ENCODE measurements at regions not wholly inside any gene's neighbourhood (a gene's known extent, or its start where the extent isn't known, plus 50 kb on each side); places are given as distances from the start of the nearest gene placed in this dataset.

DNA sequence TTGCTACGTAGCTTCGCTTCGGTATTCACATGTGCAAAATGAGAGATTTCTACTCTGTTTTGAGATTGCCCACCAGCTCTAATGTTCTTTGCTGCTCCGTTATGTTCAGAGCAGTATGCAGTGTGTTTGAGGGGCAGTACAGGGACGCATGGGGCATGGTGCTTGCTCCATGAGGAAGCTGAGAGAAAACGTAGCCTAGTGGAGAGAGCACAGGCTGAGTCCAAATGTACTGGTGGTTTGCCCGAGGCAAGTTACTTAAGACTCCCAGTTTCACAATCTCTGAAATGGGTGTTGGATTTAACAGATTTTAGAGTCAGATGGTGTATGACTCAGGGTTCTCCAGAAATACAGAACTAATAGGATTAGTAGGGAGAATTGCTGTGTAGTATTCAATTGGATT lies 310.5 kb downstream of the ETNK1 start:
- H3K9me3 ChIP-seq (ENCODE audit: control insufficient read depth in 2 of 2, insufficient read depth in 1 of 2, low read length in 1 of 2), result peaks cover 0 to 3% of the 10 kb centered on the region in 2 donors
- no peaks in the 10 kb centered on the region for H3K4me1 ChIP-seq (ENCODE audit: control insufficient read depth in 2 of 2, insufficient read depth in 2 of 2, low read length in 2 of 2)
- DNase-seq (ENCODE audit: low read depth in 6 of 9, low spot score in 9 of 9), result no peak
- H3K27me3 ChIP-seq (ENCODE audit: control insufficient read depth in 2 of 2, insufficient read depth in 1 of 2, low read length in 1 of 2), result no peaks in the 10 kb centered on the region
- H3K4me3 ChIP-seq (ENCODE audit: low read length in 2 of 2), result no peak overlapping the region
- H3K36me3 ChIP-seq (ENCODE audit: control insufficient read depth in 2 of 2, insufficient read depth in 2 of 2, low read length in 1 of 2), result no peaks in the 10 kb centered on the region
- H3K27ac ChIP-seq (ENCODE audit: low read depth in 1 of 2, low read length in 1 of 2), result no peak overlapping the region
- WGBS, result 93% methylated on average over 7 of the region's 7 CpGs

DNA sequence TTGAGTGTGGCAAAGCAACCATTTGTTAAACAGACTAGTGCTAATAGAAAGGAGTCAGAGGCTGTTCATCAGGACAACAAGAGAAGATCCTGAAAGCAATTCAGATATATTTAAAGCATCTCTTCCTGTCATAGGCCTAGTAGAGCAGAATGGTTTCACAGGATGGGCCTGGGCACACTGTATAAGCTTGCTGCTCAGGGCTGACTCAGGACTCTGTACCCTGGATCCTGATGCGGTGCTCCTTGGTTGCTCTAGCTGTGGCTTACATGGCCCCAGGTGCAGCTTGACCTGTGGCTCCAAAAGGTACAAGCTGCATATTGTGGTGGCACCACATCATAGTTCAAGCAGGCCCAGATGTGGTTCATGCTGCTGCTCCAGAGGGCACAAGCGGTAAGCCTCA lies 313.4 kb downstream of the ETNK1 start:
- Histone ChIP-seq H3K36me3 (ENCODE audit: control insufficient read depth in 2 of 2, insufficient read depth in 2 of 2, low read length in 1 of 2) (no peaks in the 10 kb centered on the region), H3K4me3 (ENCODE audit: low read length in 2 of 2) (no peak overlapping the region), H3K27me3 (ENCODE audit: control insufficient read depth in 2 of 2, insufficient read depth in 1 of 2, low read length in 1 of 2) (no peaks in the 10 kb centered on the region), H3K9me3 (ENCODE audit: control insufficient read depth in 2 of 2, insufficient read depth in 1 of 2, low read length in 1 of 2) (peaks cover 0 to 9% of the 10 kb centered on the region in 2 donors), H3K4me1 (ENCODE audit: control insufficient read depth in 2 of 2, insufficient read depth in 2 of 2, low read length in 2 of 2) (no peaks in the 10 kb centered on the region), H3K27ac (ENCODE audit: low read depth in 1 of 2, low read length in 1 of 2) (no peak overlapping the region)
- WGBS, result 97% methylated on average over 2 of the region's 2 CpGs
- DNase-seq (ENCODE audit: low read depth in 6 of 9, low spot score in 9 of 9), result no peak

DNA sequence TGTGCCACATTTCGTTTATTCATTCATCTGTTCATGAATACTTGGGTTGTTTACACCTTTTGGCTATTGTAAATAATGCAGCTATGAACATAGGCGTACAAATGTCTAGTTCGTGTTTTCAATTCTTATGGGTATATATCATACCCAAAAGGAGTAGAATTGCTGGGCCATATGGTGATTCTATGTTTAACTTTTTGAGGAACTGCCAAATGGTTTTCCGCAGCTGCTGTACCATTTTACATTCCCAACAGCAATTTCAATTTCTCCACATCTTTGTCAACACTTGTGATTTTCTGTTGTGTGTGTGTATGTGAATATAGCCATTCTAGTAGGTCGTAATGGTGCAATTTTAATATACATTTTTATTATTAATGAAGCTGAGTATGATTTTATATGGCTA lies 326.2 kb downstream of the ETNK1 start:
- peaks cover 0 to 19% of the 10 kb centered on the region in 2 donors for H3K9me3 ChIP-seq (ENCODE audit: control insufficient read depth in 2 of 2, insufficient read depth in 1 of 2, low read length in 1 of 2)
- no peaks in the 10 kb centered on the region for H3K27me3 ChIP-seq (ENCODE audit: control insufficient read depth in 2 of 2, insufficient read depth in 1 of 2, low read length in 1 of 2)
- no peaks in the 10 kb centered on the region for H3K36me3 ChIP-seq (ENCODE audit: control insufficient read depth in 2 of 2, insufficient read depth in 2 of 2, low read length in 1 of 2)
- 85% methylated on average over 5 of the region's 5 CpGs for WGBS
- no peak overlapping the region for H3K27ac ChIP-seq (ENCODE audit: low read depth in 1 of 2, low read length in 1 of 2)
- no peak overlapping the region for H3K4me3 ChIP-seq (ENCODE audit: low read length in 2 of 2)
- DNase-seq (ENCODE audit: low read depth in 6 of 9, low spot score in 9 of 9), result no peak
- H3K4me1 ChIP-seq (ENCODE audit: control insufficient read depth in 2 of 2, insufficient read depth in 2 of 2, low read length in 2 of 2), result no peaks in the 10 kb centered on the region

DNA sequence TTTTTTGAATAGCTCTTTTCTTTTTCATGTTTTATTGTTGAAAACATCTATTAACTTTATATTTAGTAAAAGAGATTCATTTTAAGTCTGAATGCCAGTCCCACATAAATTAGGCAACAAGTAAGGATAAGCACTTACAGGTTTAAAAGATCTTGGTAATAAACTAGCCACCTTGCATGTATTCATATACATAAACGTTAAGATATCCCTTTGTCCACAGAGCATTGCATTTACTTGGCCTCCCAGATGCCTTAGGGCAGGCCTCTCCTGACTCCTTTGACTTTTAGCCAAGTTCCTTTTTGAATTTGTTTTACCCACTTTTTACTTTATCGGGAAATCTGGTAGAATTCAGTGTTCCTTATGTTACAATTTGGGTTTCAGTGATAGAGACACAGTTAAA lies 331.7 kb downstream of the ETNK1 start:
- H3K27me3 ChIP-seq (ENCODE audit: control insufficient read depth in 2 of 2, insufficient read depth in 1 of 2, low read length in 1 of 2), result no peaks in the 10 kb centered on the region
- H3K27ac ChIP-seq (ENCODE audit: low read depth in 1 of 2, low read length in 1 of 2), result no peak overlapping the region
- no peak for DNase-seq (ENCODE audit: low read depth in 6 of 9, low spot score in 9 of 9)
- H3K4me1 ChIP-seq (ENCODE audit: control insufficient read depth in 2 of 2, insufficient read depth in 2 of 2, low read length in 2 of 2), result no peaks in the 10 kb centered on the region
- 85% methylated on average over 2 of the region's 2 CpGs for WGBS
- no peaks in the 10 kb centered on the region for H3K36me3 ChIP-seq (ENCODE audit: control insufficient read depth in 2 of 2, insufficient read depth in 2 of 2, low read length in 1 of 2)
- peaks cover 0 to 17% of the 10 kb centered on the region in 2 donors for H3K9me3 ChIP-seq (ENCODE audit: control insufficient read depth in 2 of 2, insufficient read depth in 1 of 2, low read length in 1 of 2)
- no peak overlapping the region for H3K4me3 ChIP-seq (ENCODE audit: low read length in 2 of 2)

DNA sequence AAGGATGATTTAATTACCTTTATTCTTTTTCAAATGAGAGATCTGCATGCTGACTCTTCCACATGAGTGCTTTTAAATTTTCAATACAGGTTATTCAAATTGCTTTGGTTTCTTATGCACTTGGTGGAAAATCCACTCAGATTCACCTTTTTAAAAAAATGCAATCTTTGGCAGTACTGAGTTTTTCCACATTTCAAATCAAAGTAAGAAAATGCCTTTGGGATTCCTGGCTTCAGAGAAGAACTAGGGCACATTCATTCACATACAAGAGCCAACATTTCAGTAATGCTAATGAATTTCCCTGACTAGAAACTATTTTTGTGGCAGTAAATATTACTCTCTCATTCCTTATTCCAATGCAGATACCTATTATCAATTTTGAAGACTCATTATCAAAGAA lies 342.2 kb downstream of the ETNK1 start:
- DNase-seq (ENCODE audit: low read depth in 6 of 9, low spot score in 9 of 9), result no peak
- Histone ChIP-seq H3K36me3 (ENCODE audit: control insufficient read depth in 2 of 2, insufficient read depth in 2 of 2, low read length in 1 of 2) (no peaks in the 10 kb centered on the region), H3K27me3 (ENCODE audit: control insufficient read depth in 2 of 2, insufficient read depth in 1 of 2, low read length in 1 of 2) (no peaks in the 10 kb centered on the region), H3K27ac (ENCODE audit: low read depth in 1 of 2, low read length in 1 of 2) (no peak overlapping the region), H3K4me3 (ENCODE audit: low read length in 2 of 2) (no peak overlapping the region), H3K9me3 (ENCODE audit: control insufficient read depth in 2 of 2, insufficient read depth in 1 of 2, low read length in 1 of 2) (no peaks in the 10 kb centered on the region), H3K4me1 (ENCODE audit: control insufficient read depth in 2 of 2, insufficient read depth in 2 of 2, low read length in 2 of 2) (no peaks in the 10 kb centered on the region)

DNA sequence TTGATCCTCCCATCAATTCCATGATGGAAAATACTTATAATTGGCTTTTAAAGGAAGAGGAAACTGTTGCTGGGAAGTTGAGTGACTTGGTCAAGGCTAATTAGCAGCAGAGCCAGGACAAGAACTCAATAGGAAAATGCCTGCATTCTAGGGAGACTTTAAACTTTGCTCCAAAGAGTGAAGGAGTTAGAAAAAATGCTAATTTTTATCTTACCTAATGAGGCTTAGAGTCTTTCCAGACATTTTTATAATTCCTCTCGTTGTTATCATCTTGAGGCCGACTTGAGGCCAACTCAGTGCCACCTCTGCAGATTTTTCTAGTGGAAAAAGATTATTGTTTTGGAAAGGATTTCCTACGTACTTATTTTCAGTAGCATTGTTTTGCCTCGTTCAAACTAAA lies 344.6 kb downstream of the ETNK1 start:
- no peaks in the 10 kb centered on the region for H3K9me3 ChIP-seq (ENCODE audit: control insufficient read depth in 2 of 2, insufficient read depth in 1 of 2, low read length in 1 of 2)
- no peaks in the 10 kb centered on the region for H3K36me3 ChIP-seq (ENCODE audit: control insufficient read depth in 2 of 2, insufficient read depth in 2 of 2, low read length in 1 of 2)
- no peaks in the 10 kb centered on the region for H3K27me3 ChIP-seq (ENCODE audit: control insufficient read depth in 2 of 2, insufficient read depth in 1 of 2, low read length in 1 of 2)
- no peak overlapping the region for H3K4me3 ChIP-seq (ENCODE audit: low read length in 2 of 2)
- no peak overlapping the region for H3K27ac ChIP-seq (ENCODE audit: low read depth in 1 of 2, low read length in 1 of 2)
- WGBS, result 76% methylated on average over 4 of the region's 4 CpGs
- no peak for DNase-seq (ENCODE audit: low read depth in 6 of 9, low spot score in 9 of 9)
- no peaks in the 10 kb centered on the region for H3K4me1 ChIP-seq (ENCODE audit: control insufficient read depth in 2 of 2, insufficient read depth in 2 of 2, low read length in 2 of 2)

DNA sequence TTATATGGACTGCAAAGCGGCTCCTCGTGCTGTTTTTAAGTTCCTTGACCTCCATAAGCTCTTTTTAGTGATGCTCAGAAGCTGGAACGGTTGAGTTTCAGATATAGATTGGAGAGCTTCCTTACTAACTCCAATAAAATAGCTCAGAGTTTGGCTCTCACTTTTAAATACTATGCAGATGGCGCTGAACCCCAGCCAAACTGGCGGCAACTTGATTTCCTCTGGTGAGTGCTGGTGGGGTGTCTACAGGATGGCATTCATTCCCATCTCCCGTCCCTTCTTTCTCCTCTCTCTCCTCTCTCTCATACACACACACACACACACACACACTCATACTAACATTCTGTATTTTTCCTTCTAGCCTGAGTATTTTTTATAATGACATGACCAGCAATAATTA lies 346.3 kb downstream of the ETNK1 start:
- no peak overlapping the region for H3K4me3 ChIP-seq (ENCODE audit: low read length in 2 of 2)
- H3K4me1 ChIP-seq (ENCODE audit: control insufficient read depth in 2 of 2, insufficient read depth in 2 of 2, low read length in 2 of 2), result no peaks in the 10 kb centered on the region
- no peaks in the 10 kb centered on the region for H3K9me3 ChIP-seq (ENCODE audit: control insufficient read depth in 2 of 2, insufficient read depth in 1 of 2, low read length in 1 of 2)
- no peak overlapping the region for H3K27ac ChIP-seq (ENCODE audit: low read depth in 1 of 2, low read length in 1 of 2)
- no peaks in the 10 kb centered on the region for H3K27me3 ChIP-seq (ENCODE audit: control insufficient read depth in 2 of 2, insufficient read depth in 1 of 2, low read length in 1 of 2)
- H3K36me3 ChIP-seq (ENCODE audit: control insufficient read depth in 2 of 2, insufficient read depth in 2 of 2, low read length in 1 of 2), result no peaks in the 10 kb centered on the region
- no peak for DNase-seq (ENCODE audit: low read depth in 6 of 9, low spot score in 9 of 9)
- 92% methylated on average over 6 of the region's 6 CpGs for WGBS

DNA sequence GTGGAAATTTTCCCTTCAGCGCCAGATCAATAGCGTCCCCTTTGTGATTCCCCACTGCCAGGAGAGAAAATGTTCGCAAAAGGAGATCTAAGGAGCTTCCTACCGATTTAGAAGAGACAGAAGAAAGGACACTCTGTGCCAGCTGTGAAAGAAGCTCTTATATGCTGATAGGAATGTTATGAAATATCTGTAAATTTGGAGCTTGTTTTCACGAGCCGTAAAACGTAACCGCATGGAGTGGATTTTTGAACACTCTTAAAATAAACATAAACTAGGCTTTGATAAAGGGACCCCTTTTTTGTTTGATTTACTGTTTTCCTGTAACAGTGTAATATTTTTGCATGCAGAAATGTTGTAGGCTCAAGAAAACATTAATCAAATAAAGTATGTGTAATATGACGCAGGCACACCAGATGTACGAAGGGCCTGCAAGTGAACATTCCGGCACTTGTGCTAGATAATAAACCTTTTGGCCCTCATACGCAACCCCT lies 346.8 kb downstream of the ETNK1 start:
- Histone ChIP-seq H3K27ac (ENCODE audit: low read depth in 1 of 2, low read length in 1 of 2) (no peak overlapping the region), H3K9me3 (ENCODE audit: control insufficient read depth in 2 of 2, insufficient read depth in 1 of 2, low read length in 1 of 2) (no peaks in the 10 kb centered on the region), H3K36me3 (ENCODE audit: control insufficient read depth in 2 of 2, insufficient read depth in 2 of 2, low read length in 1 of 2) (no peaks in the 10 kb centered on the region), H3K27me3 (ENCODE audit: control insufficient read depth in 2 of 2, insufficient read depth in 1 of 2, low read length in 1 of 2) (no peaks in the 10 kb centered on the region), H3K4me1 (ENCODE audit: control insufficient read depth in 2 of 2, insufficient read depth in 2 of 2, low read length in 2 of 2) (no peaks in the 10 kb centered on the region), H3K4me3 (ENCODE audit: low read length in 2 of 2) (no peak overlapping the region)
- no peak for DNase-seq (ENCODE audit: low read depth in 6 of 9, low spot score in 9 of 9)
- 95% methylated on average over 12 of the region's 12 CpGs for WGBS

DNA sequence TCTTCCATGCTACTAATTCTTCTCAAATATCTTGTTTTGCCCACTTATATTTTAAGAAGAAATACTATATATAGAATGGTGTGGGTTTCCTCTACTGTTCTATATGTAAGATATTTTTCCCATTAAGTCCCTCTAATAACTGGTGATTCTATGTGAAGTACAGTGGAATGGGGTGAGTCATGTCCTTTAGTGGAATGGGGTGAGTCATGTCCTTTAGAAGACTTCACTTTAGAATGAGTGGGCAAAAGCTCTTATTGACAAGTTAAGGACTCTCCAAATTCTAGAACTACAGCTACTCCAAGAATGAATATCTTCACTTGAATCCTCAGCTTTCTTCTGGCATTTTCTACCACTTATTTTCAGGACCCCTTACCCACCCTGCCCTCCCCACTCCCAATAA lies 349.9 kb downstream of the ETNK1 start:
- no peak for DNase-seq (ENCODE audit: low read depth in 6 of 9, low spot score in 9 of 9)
- Histone ChIP-seq H3K4me3 (ENCODE audit: low read length in 2 of 2) (no peak overlapping the region), H3K4me1 (ENCODE audit: control insufficient read depth in 2 of 2, insufficient read depth in 2 of 2, low read length in 2 of 2) (no peaks in the 10 kb centered on the region), H3K9me3 (ENCODE audit: control insufficient read depth in 2 of 2, insufficient read depth in 1 of 2, low read length in 1 of 2) (no peaks in the 10 kb centered on the region), H3K27me3 (ENCODE audit: control insufficient read depth in 2 of 2, insufficient read depth in 1 of 2, low read length in 1 of 2) (no peaks in the 10 kb centered on the region), H3K27ac (ENCODE audit: low read depth in 1 of 2, low read length in 1 of 2) (no peak overlapping the region), H3K36me3 (ENCODE audit: control insufficient read depth in 2 of 2, insufficient read depth in 2 of 2, low read length in 1 of 2) (no peaks in the 10 kb centered on the region)

DNA sequence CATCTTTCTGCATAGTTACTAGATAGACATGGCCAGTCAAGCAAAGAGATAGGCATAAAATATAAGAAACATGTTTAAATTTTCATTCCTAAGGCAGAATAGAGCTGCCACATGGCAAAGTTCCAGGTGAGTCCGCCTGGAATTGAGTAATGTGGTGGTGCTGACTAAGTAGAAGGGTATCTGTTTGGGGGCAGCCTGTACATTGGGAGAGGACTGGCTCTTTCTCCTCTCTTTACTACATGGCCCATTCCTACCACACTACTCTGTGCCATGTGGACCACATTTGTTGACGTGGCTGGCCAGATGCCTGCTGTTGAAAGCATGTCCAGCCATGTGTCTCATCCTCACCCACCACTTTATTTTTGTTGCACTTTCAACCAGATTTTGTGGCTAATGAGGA lies 354.0 kb downstream of the ETNK1 start:
- Histone ChIP-seq H3K27me3 (ENCODE audit: control insufficient read depth in 2 of 2, insufficient read depth in 1 of 2, low read length in 1 of 2) (no peaks in the 10 kb centered on the region), H3K4me1 (ENCODE audit: control insufficient read depth in 2 of 2, insufficient read depth in 2 of 2, low read length in 2 of 2) (no peaks in the 10 kb centered on the region), H3K27ac (ENCODE audit: low read depth in 1 of 2, low read length in 1 of 2) (no peak overlapping the region), H3K9me3 (ENCODE audit: control insufficient read depth in 2 of 2, insufficient read depth in 1 of 2, low read length in 1 of 2) (no peaks in the 10 kb centered on the region), H3K4me3 (ENCODE audit: low read length in 2 of 2) (no peak overlapping the region), H3K36me3 (ENCODE audit: control insufficient read depth in 2 of 2, insufficient read depth in 2 of 2, low read length in 1 of 2) (no peaks in the 10 kb centered on the region)
- 91% methylated on average over 2 of the region's 2 CpGs for WGBS
- DNase-seq (ENCODE audit: low read depth in 6 of 9, low spot score in 9 of 9), result no peak
